ENCODE measurements at regions not wholly inside any gene's neighbourhood (a gene's known extent, or its start where the extent isn't known, plus 50 kb on each side); places are given as distances from the start of the nearest gene placed in this dataset.
A peak's percentile ranks its signal among the peaks of the same experiment; 100 is the strongest.
"Not testable (repeated sequence)": the region's sequence is repeated elsewhere in the genome, so short reads cannot be mapped to it uniquely, and the experiment has no call there.

DNA sequence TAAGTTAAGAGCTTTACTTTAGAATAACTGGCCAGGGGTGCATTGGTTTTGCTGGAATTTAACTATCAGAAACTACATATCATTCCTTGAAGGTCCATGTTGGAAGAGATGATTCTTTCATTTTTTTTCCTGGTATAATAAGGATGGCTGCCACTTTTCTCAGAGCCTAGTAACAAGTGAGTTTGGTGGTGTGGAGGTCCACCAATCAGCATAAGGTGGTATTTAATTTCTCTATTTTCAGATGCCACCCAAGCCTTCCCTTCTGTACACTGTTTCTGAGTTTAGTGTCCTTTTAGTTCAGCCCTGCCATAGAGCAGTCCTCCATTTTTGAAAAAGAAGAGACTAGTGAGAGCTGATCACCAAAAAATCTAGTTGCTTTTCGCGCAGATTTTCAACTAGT, 386.3 kb downstream of the USP25 start:
- DNase-seq (ENCODE audit: low read depth, low spot score) = no peak

- DNase-seq (ENCODE audit: low read depth, low spot score) = no peak
These were observed 387.0 kb downstream of the USP25 start for GRCh38 chr21:16116798-16117197.

DNA sequence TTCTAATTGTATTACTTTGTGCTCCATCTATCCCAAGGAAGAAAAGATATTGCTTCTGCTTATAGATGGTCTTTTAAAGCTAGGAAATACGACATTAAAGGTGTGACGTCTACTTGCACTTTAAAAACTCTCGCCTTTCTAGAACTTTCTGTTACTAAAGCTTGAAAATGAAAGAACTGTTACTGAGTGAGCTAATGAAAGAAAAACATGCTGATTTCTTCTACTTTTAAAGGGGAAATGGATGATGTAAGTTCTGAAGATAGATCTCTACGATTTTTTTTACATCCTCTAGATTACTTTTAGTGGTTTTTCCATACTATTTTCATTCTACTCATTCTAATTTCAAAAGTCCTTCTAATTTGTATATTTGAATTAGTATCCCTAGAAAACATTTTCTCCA, 387.5 kb downstream of the USP25 start:
- no peak for DNase-seq (ENCODE audit: low read depth, low spot score)

DNA sequence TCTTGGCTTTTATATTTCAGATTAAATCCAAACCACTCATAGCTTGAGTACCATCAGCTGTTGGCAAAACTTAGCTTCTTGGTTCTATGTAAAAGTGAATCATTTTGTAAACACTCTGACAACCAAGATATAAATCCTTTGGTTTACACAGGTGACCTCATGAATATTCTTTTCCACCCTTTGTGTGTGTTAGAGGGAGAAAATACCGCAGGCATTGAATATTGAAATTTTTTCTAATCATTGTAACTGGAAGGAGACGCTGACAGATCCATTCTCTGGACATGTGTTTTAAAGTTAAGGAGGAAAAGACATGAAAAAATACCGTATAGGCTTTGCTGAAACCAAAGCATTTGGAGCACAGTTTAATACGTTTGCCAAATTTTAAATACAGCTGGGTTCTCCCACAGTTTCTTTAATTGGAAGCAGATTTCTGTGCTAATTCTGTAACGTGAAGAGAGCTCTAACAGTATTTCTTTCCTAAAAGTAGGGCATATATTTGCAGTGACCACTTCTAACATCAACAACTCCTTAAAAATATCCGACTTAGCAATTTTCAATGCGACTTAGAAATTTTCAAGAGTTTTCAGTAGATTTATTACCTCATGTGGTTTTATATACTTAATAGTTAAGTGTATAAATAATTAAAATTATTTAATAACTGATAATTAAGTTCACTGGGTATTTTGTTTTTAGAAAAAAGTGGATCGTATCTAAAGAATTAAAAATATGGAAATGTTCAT, 388.2 kb downstream of the USP25 start:
- peak; percentile 57 for DNase-seq (ENCODE audit: low read depth, low spot score)

- DNase-seq (ENCODE audit: low read depth, low spot score) = no peak
These were observed 394.8 kb downstream of the USP25 start for GRCh38 chr21:16124378-16125138.

DNA sequence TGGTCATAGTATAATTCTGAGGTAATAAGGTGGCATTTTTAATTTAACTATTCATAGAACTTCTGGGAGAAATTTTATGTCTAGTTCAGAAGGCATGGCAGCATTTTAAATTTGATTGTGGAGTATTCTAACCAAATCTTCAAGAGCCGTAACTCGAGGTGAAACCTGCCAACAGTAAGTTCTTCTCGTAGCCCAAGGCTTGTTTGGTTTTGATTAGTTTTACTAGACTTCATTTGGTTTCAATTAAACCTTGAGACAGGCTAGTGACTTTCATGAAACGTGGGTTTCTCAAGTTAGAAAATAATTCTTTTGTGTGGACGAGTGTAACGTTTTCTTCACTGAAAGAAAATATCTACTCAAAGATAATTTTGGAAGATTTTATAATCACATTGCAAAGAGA, 395.5 kb downstream of the USP25 start:
- DNase-seq (ENCODE audit: low read depth, low spot score) = no peak

- not testable (repeated sequence) for DNase-seq (ENCODE audit: low read depth, low spot score)
These were observed 402.7 kb downstream of the USP25 start for GRCh38 chr21:16132453-16132852.

DNA sequence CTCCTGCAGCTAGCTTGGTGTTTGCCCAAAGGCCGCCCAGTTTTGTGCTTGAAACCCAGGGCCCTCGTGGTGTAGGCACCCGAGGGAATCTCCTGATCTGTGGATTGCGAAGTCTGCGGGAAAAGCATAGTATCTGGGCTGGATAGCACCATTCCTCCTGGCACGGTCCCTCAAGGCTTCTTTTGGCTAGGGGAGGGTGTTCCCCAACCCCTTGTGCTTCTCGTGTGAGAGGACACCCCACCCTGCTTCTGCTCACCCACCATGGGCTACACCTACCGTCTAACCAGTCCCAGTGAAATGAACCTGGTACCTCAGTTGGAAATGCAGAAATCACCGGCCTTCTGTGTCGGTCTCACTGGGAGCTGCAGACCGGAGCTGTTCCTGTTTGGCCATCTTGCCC, 403.5 kb downstream of the USP25 start:
- DNase-seq (ENCODE audit: low read depth, low spot score) = no peak

- no peak for DNase-seq (ENCODE audit: low read depth, low spot score)
These were observed 404.4 kb downstream of the USP25 start for GRCh38 chr21:16134134-16134533.

DNA sequence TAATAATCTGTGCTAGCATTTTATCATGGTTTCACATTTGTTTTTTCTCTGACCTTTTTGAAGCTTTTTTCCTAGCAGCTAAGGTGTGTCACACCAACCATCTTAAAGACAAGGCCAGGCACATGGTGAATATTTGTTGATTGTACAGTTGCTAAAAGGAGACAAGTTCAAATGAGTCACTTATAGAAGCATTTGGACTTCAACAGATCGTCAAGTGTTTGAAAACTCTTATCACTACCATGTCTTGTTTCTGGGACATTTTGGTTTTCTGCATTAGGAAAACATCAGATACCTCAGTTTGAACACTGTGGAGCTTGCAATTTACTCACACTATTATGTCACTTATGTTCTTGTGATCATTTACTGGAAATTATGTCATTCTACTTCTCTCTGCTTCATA, 407.3 kb downstream of the USP25 start:
- DNase-seq (ENCODE audit: low read depth, low spot score) = no peak

- no peak for DNase-seq (ENCODE audit: low read depth, low spot score)
These were observed 415.3 kb downstream of the USP25 start for GRCh38 chr21:16145052-16145451.

GRCh38 chr21:16145479-16145878, 415.7 kb downstream of the USP25 start:
- no peak for DNase-seq (ENCODE audit: low read depth, low spot score)

DNA sequence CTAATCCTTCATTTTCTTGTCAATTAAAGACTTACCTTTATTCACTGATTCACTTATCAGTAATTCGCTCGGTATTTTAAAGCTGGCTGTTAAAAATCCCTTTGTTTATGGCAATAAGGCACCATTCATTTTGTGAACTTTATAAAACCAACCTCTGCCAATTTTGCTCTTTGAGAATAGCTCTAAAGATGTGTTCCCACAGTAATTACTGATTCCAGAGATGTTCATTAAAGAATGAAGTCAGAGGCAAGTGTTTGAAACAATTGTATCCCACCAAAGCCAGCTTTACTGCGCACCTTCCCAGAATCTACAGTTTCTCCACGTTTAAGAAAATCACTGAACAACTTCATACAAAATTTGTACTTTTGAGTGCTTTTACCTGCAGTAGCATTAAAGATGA, 424.5 kb downstream of the USP25 start:
- DNase-seq (ENCODE audit: low read depth, low spot score) = no peak

- DNase-seq (ENCODE audit: low read depth, low spot score) = no peak
These were observed 425.3 kb downstream of the USP25 start for GRCh38 chr21:16154951-16155635.

DNA sequence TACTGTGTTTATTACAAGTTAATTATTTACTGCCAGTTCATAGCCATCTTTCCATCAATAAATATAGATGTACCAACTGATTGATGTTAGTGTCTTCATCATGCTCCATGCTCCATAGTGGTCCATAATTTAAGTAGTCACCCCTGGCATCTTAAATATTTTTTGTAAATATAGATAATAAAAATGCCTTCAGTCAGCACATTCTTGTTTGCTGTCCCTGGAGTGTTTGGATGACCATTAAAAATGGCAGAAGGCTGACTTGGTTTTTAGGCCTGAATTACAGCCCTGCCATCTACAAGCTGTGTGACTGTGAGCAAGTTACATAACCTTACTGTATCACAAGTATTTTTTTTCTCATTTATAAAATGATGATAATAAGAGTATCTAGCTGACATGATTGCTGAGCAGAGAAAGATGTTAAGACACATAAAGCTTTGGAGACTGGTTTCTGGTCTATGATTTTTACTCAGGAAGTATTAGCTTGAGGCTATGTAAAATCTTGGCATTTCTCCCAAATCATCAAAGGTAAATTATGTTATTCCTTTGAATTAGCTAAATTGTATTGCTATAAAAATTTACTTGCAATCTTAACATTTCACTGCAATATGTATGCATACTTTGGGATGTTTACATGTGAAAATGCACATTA, 427.2 kb downstream of the USP25 start:
- DNase-seq (ENCODE audit: low read depth, low spot score) = no peak

DNA sequence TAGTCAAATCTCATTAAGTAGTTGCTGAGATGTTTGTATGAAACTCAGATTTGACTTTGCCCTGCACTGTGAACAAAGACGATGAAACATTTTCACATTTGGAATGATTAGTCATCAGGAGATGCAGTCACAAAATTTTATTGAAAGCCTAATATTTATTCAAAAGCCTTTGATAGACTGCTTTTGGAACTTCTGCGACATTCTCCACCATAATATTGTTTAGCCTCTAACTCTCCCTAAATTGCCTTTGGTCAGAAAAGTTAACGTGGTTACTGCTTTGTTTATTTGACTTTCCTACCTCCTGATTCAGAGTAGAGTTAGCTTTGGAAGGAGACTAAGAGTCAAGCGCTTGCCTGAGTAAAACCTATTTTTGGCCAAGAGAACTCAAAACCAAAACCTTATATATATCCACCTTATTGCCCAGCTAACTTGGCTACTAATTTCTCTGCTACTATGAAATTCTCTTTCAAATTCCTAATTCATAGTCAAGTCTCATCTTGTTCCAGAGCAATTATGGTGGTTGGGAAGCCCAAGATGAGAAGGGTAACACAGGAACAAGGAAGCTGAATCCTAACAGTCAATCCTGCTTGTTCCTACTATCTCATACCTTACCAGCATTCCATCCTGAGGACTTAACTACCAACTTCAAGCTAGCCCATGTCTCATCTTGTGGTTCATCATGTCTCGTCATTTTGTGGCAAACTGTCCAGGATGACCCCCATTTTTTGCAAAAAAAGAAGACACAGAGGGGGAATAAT, 429.6 kb downstream of the USP25 start:
- DNase-seq (ENCODE audit: low read depth, low spot score) = no peak

DNA sequence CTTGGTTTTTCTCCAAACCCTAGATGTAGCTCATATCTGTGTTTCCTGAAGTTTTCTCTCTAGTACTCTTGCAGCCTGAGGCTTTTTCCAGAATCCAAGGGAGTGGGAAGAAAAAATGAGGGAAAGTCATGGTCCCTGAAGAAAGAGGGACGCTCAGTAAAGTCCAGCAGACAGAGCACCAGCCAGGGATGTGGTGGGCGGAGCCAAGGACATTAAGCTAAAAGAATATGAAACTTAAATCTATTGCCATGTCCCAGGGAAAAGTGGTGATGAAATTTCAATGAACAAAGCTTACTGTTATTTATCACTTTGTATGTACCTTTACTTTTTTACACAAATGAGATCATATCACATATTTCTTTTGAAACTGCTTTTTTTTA, 430.2 kb downstream of the USP25 start:
- DNase-seq (ENCODE audit: low read depth, low spot score) = no peak

DNA sequence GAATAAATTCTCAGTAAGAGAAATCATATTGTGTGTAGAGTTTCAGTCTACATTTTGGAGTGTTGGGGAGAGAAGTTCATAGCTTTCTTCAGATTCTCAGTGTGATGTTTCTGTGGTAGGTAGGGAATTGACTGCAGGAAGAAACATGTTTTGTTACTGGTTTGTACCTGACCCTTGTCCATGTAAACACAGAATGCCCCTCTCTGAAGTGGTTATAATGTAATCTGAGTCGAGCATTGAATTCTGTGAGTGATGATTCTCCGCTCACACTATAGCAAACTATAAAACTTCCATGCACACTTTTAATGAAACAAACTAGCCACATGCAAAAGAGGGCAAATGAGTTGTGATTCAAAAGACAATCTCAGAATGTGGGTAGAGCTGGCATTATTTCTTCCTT, 433.2 kb downstream of the USP25 start:
- peak; percentile 32 for DNase-seq (ENCODE audit: low read depth, low spot score)

DNA sequence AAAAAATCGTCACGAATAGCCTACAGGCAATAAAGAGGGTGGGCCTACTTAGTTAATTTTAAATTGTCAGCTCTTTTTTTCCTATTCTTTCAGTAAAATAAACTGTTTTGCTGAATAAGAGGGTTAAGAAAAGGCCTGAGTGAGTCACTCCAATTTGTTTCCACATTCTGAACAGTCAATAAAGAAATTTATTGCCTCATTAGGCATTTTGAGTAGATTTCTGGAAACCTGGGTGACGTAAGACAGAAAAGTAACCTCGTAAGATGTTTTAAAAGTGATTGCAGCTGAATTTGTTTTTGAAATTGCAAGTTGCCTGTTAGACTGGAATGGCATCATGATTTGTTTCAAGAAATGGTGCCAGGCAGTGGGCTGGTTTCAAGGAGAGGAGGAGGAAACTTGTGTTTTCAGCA, 439.3 kb downstream of the USP25 start:
- no peak for DNase-seq (ENCODE audit: low read depth, low spot score)

DNA sequence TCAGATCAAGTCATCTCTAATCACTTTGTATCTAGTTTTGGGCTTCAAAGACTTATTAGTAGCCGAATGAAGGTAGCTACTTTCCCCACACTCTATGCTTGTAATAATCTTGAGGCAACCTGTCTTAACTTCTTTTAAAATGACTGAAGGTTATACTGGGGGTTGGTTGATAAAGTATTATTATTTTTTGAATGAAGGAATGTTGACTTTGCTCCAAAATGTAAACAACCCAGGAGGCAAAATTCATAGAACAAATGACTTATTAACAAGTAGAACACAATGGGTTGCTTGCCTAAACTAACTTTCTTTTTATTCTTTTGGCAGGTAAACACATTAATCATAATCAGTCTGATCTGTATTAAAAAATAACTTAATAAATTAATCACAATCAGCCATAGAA, 440.0 kb downstream of the USP25 start:
- no peak for DNase-seq (ENCODE audit: low read depth, low spot score)

DNA sequence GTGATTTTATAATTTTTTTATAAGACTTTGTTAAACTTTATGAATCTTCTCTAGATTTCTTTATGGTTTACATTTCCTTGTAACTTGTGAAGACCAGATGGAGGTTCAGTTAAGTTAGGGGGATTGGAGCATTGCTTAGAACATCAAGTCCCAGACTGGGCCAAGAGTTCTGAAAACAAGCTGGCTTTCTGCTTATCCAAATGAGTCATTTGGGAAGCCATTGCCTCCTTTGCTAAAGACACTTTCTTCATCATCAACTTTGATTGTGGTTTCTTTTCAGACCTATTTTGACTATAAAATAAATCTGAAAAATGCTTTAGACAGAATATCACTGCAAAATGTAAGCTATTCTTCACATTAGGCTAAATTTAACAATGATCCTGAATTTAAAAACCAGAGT, 446.8 kb downstream of the USP25 start:
- no peak for DNase-seq (ENCODE audit: low read depth, low spot score)

GRCh38 chr21:16177532-16177931, 447.8 kb downstream of the USP25 start:
- no peak for DNase-seq (ENCODE audit: low read depth, low spot score)

Data from smooth muscle cell of the brain vasculature (primary cell).